Gastrocnemius medialis (tissue), 4 donors: ENCODE measurements at regions not wholly inside any gene's neighbourhood (a gene's known extent, or its start where the extent isn't known, plus 50 kb on each side); places are given as distances from the start of the nearest gene placed in this dataset.

Source experiments
- CTCF ChIP-seq, 5 experiments: fragments of 450-650 bp in 3 of 5; fragments of 200-600 bp in 2 of 5; sonication (generic) in 2 of 5; IDR thresholded peaks in 4 of 5; conservative IDR thresholded peaks in 1 of 5; 1 replicate in 4 of 5; 2 replicates in 1 of 5; pipeline ENCODE4 v1.5.1; 2016 to 2019; ENCODE audit warnings: antibody characterized with exemption in 5 of 5, mild to moderate bottlenecking in 3 of 5, moderate library complexity in 3 of 5
- POLR2A ChIP-seq, 2 donors: fragments of 450-650 bp; IDR thresholded peaks; one replicate each; pipeline ENCODE4 v1.6.1; 2017; ENCODE audit warnings: antibody characterized with exemption in 2 of 2, mild to moderate bottlenecking in 2 of 2, moderate library complexity in 2 of 2

DNA sequence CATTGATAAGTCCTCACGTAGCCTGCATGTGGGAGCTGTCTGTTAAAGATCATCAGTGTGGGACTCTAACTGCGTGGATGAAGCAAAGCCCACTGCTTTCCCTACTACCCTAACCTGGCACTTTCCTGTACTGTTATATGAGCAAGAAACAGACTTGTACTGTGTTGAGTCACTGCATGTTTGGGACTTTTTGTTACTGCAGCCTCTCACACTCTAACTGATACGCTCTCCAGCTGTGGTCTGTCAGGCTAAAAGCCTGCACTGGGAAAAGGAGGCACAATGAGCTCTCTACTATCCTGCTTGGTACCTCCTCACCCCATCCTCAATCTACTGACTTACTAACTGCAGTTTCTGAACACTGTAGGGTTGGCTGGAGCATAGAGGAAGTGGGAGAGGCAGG is 93.7 kb upstream of the PLET1 start:
- no peak for TF ChIP-seq CTCF (IDR thresholded peaks at IDR 0.05 in 4 of 5, conservative IDR thresholded peaks at IDR 0.05 in 1 of 5)
- TF ChIP-seq POLR2A (IDR thresholded peaks at IDR 0.05) = no peak
